GM12878 (cell line): ENCODE measurements at regions not wholly inside any gene's neighbourhood (a gene's known extent, or its start where the extent isn't known, plus 50 kb on each side); places are given as distances from the start of the nearest gene placed in this dataset.

Experiments used
- ASH2L ChIP-seq: fragments of 300-600, 200-600 bp; sonication (generic); IDR thresholded peaks from 2 replicates; pipeline ENCODE4 v1.6.1; 2017; ENCODE audit warnings: low read depth, mild to moderate bottlenecking, borderline replicate concordance
- CTCF ChIP-seq, 3 experiments: IDR thresholded peaks in 2 of 3; conservative IDR thresholded peaks in 1 of 3; 2 replicates each; pipeline ENCODE4 v1.5.1; 2011; ENCODE audit warnings: low read depth in 3 of 3, low read length in 3 of 3, mild to moderate bottlenecking in 3 of 3, control low read depth in 2 of 3, moderate library complexity in 2 of 3, inconsistent platforms in 1 of 3, mixed read lengths in 1 of 3; ENCODE audit not compliant: control insufficient read depth in 2 of 3, insufficient read depth in 1 of 3; ENCODE audit errors: extremely low read depth in 1 of 3
- NFIC ChIP-seq: IDR thresholded peaks from 2 replicates; pipeline ENCODE4 v1.6.1; 2012; ENCODE audit warnings: low read depth, mild to moderate bottlenecking, inconsistent platforms, low read length, moderate library complexity
- TCF7 ChIP-seq: IDR thresholded peaks from 2 replicates; pipeline ENCODE4 v1.6.1; 2014; ENCODE audit warnings: antibody characterized with exemption, borderline replicate concordance
- ZNF207 ChIP-seq: fragments of 450-650 bp; IDR thresholded peaks from 2 replicates; pipeline ENCODE4 v1.6.1; 2014; ENCODE audit warnings: antibody characterized with exemption, mild to moderate bottlenecking, borderline replicate concordance

GRCh38 chr18:46312221-46312620 lies 208.0 kb downstream of the HAUS1 start:
- TF ChIP-seq NFIC (no peak), TCF7 (no peak), CTCF (IDR thresholded peaks at IDR 0.05 in 2 of 3, conservative IDR thresholded peaks at IDR 0.05 in 1 of 3; ENCODE audit: control insufficient read depth in 2 of 3, extremely low read depth in 1 of 3, insufficient read depth in 1 of 3, low read depth in 3 of 3, low read length in 3 of 3) (no peak), ZNF207 (no peak), ASH2L (no peak)
